NCI-H1105 (cell line): ENCODE measurements at regions not wholly inside any gene's neighbourhood (a gene's known extent, or its start where the extent isn't known, plus 50 kb on each side); places are given as distances from the start of the nearest gene placed in this dataset.
"Not testable (repeated sequence)": the region's sequence is repeated elsewhere in the genome, so short reads cannot be mapped to it uniquely, and the experiment has no call there.

Experiments
- DNase-seq: peaks from one replicate; lab custom pipeline; 2025; lab: John Stamatoyannopoulos, UW

DNA sequence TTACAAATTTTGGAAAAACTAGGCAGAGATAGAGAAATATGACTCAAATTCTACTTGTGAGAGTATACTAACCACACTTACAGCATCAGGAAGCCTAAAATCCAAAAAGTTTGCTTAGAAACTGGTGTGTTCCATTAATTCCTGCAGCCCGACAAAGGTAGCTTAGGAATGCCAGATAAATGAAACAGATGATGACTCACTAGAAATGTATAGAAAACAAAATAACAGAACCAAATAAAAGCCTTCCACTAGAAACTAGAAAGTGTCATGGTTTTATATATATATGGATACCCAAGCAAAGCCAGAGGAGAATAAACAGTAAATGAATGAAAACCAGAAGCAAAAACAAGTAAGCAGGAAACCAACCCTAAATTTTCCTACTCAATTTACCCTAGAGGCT, 272.2 kb upstream of the PRDM9 start:
- no peak for DNase-seq

DNA sequence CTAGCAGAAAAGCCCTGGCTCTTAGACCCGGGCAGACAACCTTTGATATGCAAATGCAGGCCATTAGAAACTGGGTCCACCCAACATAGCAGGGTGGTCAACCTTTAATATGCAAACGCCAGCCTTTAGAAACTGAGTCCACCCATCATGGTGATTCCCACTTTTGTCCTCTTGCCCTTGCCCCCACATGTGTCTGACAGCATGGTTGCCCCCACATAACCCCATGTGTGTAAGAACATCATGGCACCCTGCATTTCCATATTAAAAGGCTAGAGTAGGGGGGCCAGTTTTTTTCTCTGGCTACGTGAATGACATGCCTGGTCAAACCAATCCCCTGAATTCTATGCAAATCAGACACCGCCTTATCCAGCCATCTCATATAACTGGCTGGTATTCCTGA, 273.2 kb upstream of the PRDM9 start:
- no peak for DNase-seq

DNA sequence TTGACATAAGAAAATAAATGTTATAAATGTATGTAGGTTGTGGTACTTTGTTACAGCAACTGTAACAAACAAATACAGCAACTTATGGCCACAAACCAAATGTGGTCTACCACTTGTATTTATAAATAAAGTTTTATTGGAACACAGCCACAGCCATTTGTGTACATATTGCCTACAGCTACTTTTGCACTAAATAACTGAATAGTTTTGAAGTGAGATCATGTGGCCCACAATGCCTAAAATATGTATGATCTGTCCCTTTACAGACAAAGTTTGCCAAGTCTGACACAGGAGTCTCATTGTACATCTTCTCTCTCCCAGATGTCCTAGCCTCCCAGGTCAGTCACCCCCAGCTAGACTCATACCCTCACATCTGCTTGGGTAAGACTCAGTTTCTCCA, 283.6 kb upstream of the PRDM9 start:
- DNase-seq: no peak

DNA sequence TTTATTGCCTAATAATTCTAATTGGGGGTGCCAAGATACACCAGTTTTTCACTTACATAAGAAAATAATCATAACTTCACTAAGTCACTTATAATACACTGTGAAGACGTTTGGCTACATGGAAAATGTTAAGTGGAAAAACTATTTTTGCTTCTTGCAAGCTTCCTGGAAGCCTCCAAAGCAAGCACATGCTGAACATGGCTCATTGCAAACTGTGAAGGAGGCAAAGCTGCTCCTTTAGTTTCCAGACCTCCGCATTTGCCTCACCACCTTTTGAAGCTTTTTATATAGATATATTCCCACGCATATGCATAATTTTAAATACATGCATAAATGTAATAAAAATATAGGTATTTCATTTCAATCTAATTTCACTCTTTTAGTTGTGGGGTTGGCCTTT, 285.6 kb upstream of the PRDM9 start:
- DNase-seq: no peak

DNA sequence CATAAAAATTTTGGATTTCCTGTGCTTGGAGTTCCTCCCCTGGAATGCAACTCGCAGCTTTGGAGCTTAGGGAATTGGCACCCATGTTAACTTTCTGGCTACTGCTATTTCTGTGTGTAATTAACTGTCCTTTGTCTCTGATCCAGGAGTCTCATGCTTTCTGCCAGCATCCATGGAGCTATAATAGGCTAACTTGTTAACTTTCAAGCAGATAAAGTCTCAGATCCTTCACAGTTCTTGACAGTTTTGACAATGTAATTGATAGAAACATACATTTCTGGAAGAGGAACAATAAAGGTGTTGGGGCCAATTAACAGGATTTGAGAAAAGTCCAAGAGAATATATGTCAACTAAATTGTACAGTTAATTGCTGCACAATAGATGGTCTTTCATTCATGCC, 290.2 kb upstream of the PRDM9 start:
- no peak for DNase-seq

DNA sequence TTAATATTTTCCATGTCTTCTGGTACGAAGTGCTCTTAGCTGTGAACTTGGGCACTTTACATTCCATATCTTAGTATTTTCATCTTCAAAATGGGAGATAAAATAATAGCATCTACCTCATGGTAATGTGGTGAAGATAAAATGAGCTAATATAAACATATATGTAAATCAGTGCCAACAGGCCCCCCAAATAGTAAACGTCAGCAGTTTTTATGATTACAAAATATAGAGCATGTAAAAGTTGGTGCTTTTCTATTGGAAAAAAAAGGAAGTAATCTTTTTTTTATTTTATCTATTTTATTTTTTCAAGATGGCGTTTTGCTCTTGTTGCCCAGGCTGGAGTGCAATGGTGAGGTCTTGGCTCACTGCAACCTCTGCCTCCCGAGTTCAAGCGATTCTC, 291.1 kb upstream of the PRDM9 start:
- DNase-seq: no peak

DNA sequence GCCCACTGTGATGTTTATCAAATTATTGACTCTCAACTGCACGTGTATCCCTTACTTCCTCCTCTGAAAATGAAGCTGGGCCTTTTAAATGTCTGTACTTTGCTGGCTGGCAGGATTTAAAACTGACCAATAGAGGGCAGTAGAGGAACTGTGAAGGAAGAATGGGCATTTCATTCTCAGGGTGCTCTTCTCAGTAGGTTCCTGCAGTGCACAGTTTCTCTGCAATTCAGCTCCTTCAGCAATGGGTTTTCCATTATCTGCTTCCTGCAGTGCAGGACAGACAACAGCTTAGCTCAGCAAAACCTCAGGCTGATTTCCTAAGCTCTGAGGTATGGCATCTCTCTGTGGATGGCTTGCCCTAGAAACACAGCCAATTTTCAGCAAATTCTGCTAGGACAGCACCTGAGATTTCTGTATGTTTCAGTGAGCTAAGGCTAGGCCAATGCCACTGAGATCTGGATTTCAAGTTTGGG, 298.4 kb upstream of the PRDM9 start:
- no peak for DNase-seq

GRCh38 chr5:23204111-23204510, 303.3 kb upstream of the PRDM9 start:
- DNase-seq: no peak

- no peak for DNase-seq
Observed at GRCh38 chr5:23169660-23170416, 316.7 kb upstream of the CDH12 start.

DNA sequence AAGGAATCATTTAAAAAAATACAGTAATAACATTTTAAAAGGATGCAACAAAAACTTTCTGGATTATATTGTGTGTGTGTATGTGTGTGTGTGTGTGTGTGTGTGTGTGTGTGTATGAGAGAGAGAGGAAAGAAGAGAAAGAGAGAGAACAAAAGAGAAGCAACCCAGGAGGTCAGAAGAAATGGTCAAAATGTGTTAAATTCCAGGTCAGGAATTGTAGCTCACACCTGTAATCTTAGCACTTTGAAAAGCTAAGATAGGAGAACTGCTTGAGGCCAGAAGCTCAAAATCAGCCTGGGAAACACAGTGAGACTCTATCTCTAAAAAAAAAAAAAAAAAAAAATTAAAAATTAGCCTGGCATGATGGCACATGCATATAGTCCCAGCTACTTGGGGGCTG, 311.8 kb upstream of the CDH12 start:
- no peak for DNase-seq

- no peak for DNase-seq
Observed at GRCh38 chr5:23158179-23158578, 305.0 kb upstream of the CDH12 start.

GRCh38 chr5:23157716-23158115, 304.6 kb upstream of the CDH12 start:
- DNase-seq: no peak

- no peak for DNase-seq
Observed at GRCh38 chr5:23157169-23157568, 304.0 kb upstream of the CDH12 start.

GRCh38 chr5:23147625-23148024, 294.5 kb upstream of the CDH12 start:
- DNase-seq: no peak

- DNase-seq: no peak
Observed at GRCh38 chr5:23146183-23146582, 293.0 kb upstream of the CDH12 start.

DNA sequence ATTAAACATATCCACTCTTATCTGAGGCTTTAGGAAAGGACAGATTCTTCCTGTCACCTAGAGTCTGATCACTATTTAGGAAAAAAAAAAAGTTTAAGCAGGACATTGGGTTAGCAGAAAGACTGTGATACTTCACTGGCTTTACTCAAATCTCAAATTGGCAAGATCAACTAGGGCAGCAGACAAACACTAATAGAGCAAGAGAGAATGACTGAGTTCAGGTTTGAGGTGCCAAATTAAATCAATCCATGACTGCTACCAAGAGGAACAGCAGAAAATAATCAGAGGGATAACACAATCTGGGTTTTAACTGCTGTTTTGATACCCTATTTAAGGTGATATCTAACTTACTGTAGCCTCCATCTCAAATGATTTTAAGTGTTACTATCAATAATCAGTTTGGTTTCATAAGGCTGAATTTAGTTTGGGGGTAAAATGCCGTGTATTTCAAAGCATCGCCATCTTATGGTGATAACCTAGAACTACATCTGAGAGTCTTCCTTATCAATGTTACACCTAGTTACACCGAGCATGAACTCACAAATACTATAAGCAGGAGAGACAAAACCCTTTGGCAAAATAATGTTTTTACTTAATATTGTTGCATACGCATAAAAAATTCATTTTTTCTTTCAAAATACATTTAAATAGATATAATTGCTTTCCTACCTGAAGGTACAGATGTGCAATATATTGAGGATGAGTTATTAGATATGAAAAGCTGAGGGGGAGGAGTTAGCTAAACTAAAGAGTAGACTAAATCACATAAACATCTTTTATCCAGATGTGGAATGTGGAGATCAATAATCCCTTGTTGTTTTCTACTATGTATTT, 286.4 kb upstream of the CDH12 start:
- no peak for DNase-seq

- no peak for DNase-seq
Observed at GRCh38 chr5:23136958-23137357, 283.8 kb upstream of the CDH12 start.

GRCh38 chr5:23132231-23132630, 279.1 kb upstream of the CDH12 start:
- DNase-seq: no peak

DNA sequence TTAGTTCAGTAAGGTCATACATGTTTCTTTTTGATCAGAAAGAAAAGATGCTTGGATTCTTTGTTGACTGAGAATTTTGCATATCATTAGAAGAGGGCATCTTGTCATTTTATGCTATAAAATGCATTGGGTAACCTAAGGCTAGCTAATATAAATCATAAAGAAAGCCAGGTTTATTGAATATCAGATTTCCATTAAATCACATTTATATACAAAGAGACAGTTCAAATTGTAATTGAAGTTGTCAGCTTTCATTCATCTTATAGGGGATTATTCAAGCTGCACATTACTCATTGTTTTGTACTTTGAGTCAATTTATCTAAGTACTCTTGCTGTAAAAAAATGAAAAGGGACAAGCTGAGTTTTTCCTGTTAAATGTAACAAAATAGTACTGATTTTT, 259.1 kb upstream of the CDH12 start:
- no peak for DNase-seq

DNA sequence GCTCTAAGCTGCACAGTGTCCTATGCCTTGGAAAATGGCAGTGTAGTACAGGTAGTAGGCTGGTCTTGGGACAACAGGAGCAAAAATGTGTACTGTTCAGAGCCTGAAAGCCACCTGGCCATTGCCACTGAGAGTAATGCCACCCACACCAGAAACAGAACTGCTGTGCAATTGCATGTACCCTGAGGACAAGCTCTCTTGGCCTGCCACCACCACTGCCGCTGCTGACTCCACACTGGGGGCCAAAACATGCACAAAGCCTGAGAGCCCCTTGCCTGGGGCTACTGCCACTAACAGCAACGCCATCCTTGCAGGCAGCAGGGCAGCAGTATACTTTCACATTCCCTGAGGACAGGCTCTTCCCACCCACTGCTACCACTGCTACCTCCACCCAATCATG, 251.9 kb upstream of the CDH12 start:
- no peak for DNase-seq

DNA sequence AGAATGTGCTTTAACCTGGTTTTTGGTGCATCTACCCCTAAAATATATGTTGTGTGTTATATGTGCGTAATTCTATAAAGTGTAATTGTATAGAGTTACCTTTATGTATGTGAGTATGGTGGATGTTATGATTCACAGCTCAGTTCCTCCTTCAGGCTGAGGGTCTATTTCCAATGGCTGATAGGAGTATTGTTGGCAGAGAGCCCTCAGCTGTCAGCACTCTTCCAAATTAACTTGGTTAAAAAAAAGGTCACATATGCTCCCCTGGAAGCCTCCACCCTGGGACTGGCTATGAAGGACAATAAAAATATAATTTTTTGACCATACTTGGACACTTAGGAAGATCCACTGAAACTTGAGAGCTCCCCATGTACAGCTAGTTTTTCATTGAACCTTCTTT, 250.4 kb upstream of the CDH12 start:
- no peak for DNase-seq

GRCh38 chr5:23095418-23095817, 242.3 kb upstream of the CDH12 start:
- DNase-seq: not testable (repeated sequence)

DNA sequence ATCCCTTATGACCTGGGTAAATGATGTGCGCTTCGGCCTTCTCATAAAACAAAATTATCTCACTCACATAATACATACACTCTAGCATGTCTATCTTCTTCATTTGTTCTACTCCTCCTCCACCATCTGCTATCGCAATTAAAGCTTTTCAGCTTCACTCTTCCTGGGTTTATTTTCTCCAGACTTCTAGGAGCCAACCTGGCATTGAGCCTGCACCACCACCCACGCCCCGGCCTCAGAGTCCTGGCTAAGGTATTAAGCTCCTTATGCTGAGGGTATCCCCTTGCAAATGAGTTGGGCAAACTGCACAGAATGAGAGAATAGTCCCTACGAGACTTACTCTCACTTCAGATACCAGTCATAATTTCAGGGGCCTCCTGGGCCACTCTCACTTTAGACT, 236.1 kb upstream of the CDH12 start:
- no peak for DNase-seq
